Activated CD4-positive, alpha-beta T cell treated with anti-CD3 and anti-CD28 coated beads for 36 hours (primary cell): ENCODE measurements at regions not wholly inside any gene's neighbourhood (a gene's known extent, or its start where the extent isn't known, plus 50 kb on each side); places are given as distances from the start of the nearest gene placed in this dataset.
"Not testable (repeated sequence)": the region's sequence is repeated elsewhere in the genome, so short reads cannot be mapped to it uniquely, and the experiment has no call there.

Source experiments
- ATAC-seq: fragments of 200-7000 bp; cut with Tn5 transposase; one replicate; pipeline ENCODE4 v1.10.0; 2021; ENCODE audit warnings: mild to moderate bottlenecking, moderate library complexity
- CTCF ChIA-PET: fragments of 350-600 bp; sonication (Branson Sonifier 250); formaldehyde crosslinking; loops from one replicate; lab custom pipeline; 2021; ENCODE audit warnings: antibody characterized with exemption; lab: Charles Lee
- POLR2A ChIA-PET: fragments of 350-600 bp; sonication (Branson Sonifier 250); formaldehyde crosslinking; loops from one replicate; lab custom pipeline; 2021; ENCODE audit warnings: antibody characterized with exemption, inconsistent platforms; lab: Charles Lee
- DNase-seq: peaks from one replicate; pipeline ENCODE4 v3.0.0-alpha.2; 2020
- H3K27ac Mint-ChIP-seq: one replicate; pipeline ENCODE4 v1.8.0; 2021; ENCODE audit warnings: mixed read lengths
- H3K27me3 Mint-ChIP-seq: one replicate; pipeline ENCODE4 v1.8.0; 2021; ENCODE audit warnings: mixed read lengths
- H3K36me3 Mint-ChIP-seq: one replicate; pipeline ENCODE4 v1.8.0; 2021; ENCODE audit warnings: low read depth, mixed read lengths
- H3K4me1 Mint-ChIP-seq: one replicate; pipeline ENCODE4 v1.8.0; 2021; ENCODE audit warnings: mixed read lengths
- H3K4me3 Mint-ChIP-seq: one replicate; pipeline ENCODE4 v1.8.0; 2021; ENCODE audit warnings: mild to moderate bottlenecking, moderate library complexity, mixed read lengths
- H3K9me3 Mint-ChIP-seq: one replicate; pipeline ENCODE4 v1.8.0; 2021; ENCODE audit warnings: low read depth, mixed read lengths
- intact Hi-C, 2 experiments: fragments of 100-400 bp; cut with DNase I in 1 of 2; cut with micrococcal nuclease in 1 of 2; formaldehyde crosslinking; loops; one replicate each; pipeline versions ENCODE4 v1.14.2 to v1.15.1; 2022 to 2024; cut with DNase I, micrococcal nuclease

- H3K27ac Mint-ChIP-seq, H3K36me3 Mint-ChIP-seq, ATAC-seq, H3K27me3 Mint-ChIP-seq, intact Hi-C loops, H3K4me1 Mint-ChIP-seq, DNase-seq, CTCF ChIA-PET, H3K9me3 Mint-ChIP-seq, POLR2A ChIA-PET, H3K4me3 Mint-ChIP-seq: not testable (repeated sequence)
These were observed 914.0 kb upstream of the CRIM1 start for GRCh38 chr2:35441575-35441974.

GRCh38 chr2:35440308-35440707 is 915.3 kb upstream of the CRIM1 start:
- H3K36me3 Mint-ChIP-seq, H3K4me3 Mint-ChIP-seq, POLR2A ChIA-PET, H3K4me1 Mint-ChIP-seq, H3K27me3 Mint-ChIP-seq, H3K9me3 Mint-ChIP-seq, intact Hi-C loops, ATAC-seq, H3K27ac Mint-ChIP-seq, CTCF ChIA-PET, DNase-seq: not testable (repeated sequence)

GRCh38 chr2:35436893-35437292 is 918.7 kb upstream of the CRIM1 start:
- DNase-seq, POLR2A ChIA-PET, H3K27me3 Mint-ChIP-seq, H3K9me3 Mint-ChIP-seq, H3K27ac Mint-ChIP-seq, ATAC-seq, intact Hi-C loops, H3K36me3 Mint-ChIP-seq, H3K4me1 Mint-ChIP-seq, H3K4me3 Mint-ChIP-seq, CTCF ChIA-PET: not testable (repeated sequence)

GRCh38 chr2:35428548-35428947 is 927.0 kb upstream of the CRIM1 start:
- no peak overlapping the region for H3K4me3 Mint-ChIP-seq
- CTCF ChIA-PET: interaction anchor here (0.7 kb wide), 1 partner anchor 69 kb away, joined by 3 read pairs; no protein-coding TSS in a partner anchor
- intact Hi-C loops: loop anchor here (5.0 kb wide), 2 partner anchors 1331 to 1416 kb away; no protein-coding TSS in a partner anchor
- H3K4me1 Mint-ChIP-seq: no peaks in the 10 kb centered on the region
- H3K27ac Mint-ChIP-seq: no peak overlapping the region
- H3K36me3 Mint-ChIP-seq: no peaks in the 10 kb centered on the region
- peak; percentile 56 for DNase-seq
- H3K9me3 Mint-ChIP-seq: no peaks in the 10 kb centered on the region
- peak; percentile 39 for ATAC-seq
- POLR2A ChIA-PET: no interaction called here
- H3K27me3 Mint-ChIP-seq: no peaks in the 10 kb centered on the region

GRCh38 chr2:35421485-35421884 is 934.1 kb upstream of the CRIM1 start:
- CTCF ChIA-PET: interaction anchor here (0.6 to 1.0 kb wide), 4 partner anchors 11 to 1476 kb away, joined by 3 read pairs; no protein-coding TSS in a partner anchor
- no peaks in the 10 kb centered on the region for H3K9me3 Mint-ChIP-seq

GRCh38 chr2:35417293-35417692 is 938.3 kb upstream of the CRIM1 start:
- H3K4me3 Mint-ChIP-seq: no peak overlapping the region
- no peaks in the 10 kb centered on the region for H3K36me3 Mint-ChIP-seq
- ChIA-PET CTCF (no interaction called here), POLR2A (no interaction called here)
- H3K9me3 Mint-ChIP-seq: no peaks in the 10 kb centered on the region
- no peak overlapping the region for H3K27ac Mint-ChIP-seq
- DNase-seq (no peak), ATAC-seq (no peak)
- H3K27me3 Mint-ChIP-seq: peaks cover 2% of the 10 kb centered on the region
- intact Hi-C loops: no loop called here
- H3K4me1 Mint-ChIP-seq: no peaks in the 10 kb centered on the region

More at GRCh38 chr2:35421485-35421884, 934.1 kb upstream of the CRIM1 start:
- Mint-ChIP-seq H3K27me3 (no peaks in the 10 kb centered on the region), H3K4me1 (no peaks in the 10 kb centered on the region), H3K36me3 (no peaks in the 10 kb centered on the region), H3K4me3 (no peak overlapping the region), H3K27ac (no peak overlapping the region)
- POLR2A ChIA-PET: no interaction called here
- ATAC-seq: no peak
- no peak for DNase-seq
- intact Hi-C loops: no loop called here

GRCh38 chr2:35416391-35417140 is 939.0 kb upstream of the CRIM1 start:
- CTCF ChIA-PET: interaction anchor here (0.6 to 1.0 kb wide), 3 partner anchors 18 to 139 kb away, joined by 3 to 4 read pairs (median 3); no protein-coding TSS in a partner anchor
- intact Hi-C loops: no loop called here
- H3K36me3 Mint-ChIP-seq: no peaks in the 10 kb centered on the region
- no peak for ATAC-seq
- H3K4me1 Mint-ChIP-seq: no peaks in the 10 kb centered on the region
- H3K9me3 Mint-ChIP-seq: no peaks in the 10 kb centered on the region
- POLR2A ChIA-PET: no interaction called here
- H3K27me3 Mint-ChIP-seq: peaks cover 2% of the 10 kb centered on the region
- no peak overlapping the region for H3K4me3 Mint-ChIP-seq
- no peak overlapping the region for H3K27ac Mint-ChIP-seq
- DNase-seq: no peak

GRCh38 chr2:35415942-35416341 is 939.6 kb upstream of the CRIM1 start:
- no peak overlapping the region for H3K27ac Mint-ChIP-seq
- no peaks in the 10 kb centered on the region for H3K4me1 Mint-ChIP-seq
- POLR2A ChIA-PET: no interaction called here
- peaks cover 2% of the 10 kb centered on the region for H3K27me3 Mint-ChIP-seq
- ATAC-seq: no peak
- no peaks in the 10 kb centered on the region for H3K9me3 Mint-ChIP-seq
- CTCF ChIA-PET: interaction anchor here (1.0 kb wide), 1 partner anchor 19 kb away, joined by 4 read pairs; no protein-coding TSS in a partner anchor
- intact Hi-C loops: no loop called here
- no peak for DNase-seq
- no peak overlapping the region for H3K4me3 Mint-ChIP-seq
- no peaks in the 10 kb centered on the region for H3K36me3 Mint-ChIP-seq

- Mint-ChIP-seq H3K27ac (no peak overlapping the region), H3K4me3 (no peak overlapping the region), H3K9me3 (no peaks in the 10 kb centered on the region), H3K27me3 (peaks cover 2% of the 10 kb centered on the region), H3K36me3 (no peaks in the 10 kb centered on the region), H3K4me1 (no peaks in the 10 kb centered on the region)
- intact Hi-C loops: no loop called here
- ChIA-PET CTCF (interaction anchor here (0.6 to 1.0 kb wide), 2 partner anchors 20 to 1417 kb away, joined by 3 to 4 read pairs; no protein-coding TSS in a partner anchor), POLR2A (no interaction called here)
- no peak for ATAC-seq
- DNase-seq: no peak
These were observed 940.3 kb upstream of the CRIM1 start for GRCh38 chr2:35415282-35415681.

GRCh38 chr2:35410431-35411061 is 945.0 kb upstream of the CRIM1 start:
- no peaks in the 10 kb centered on the region for H3K36me3 Mint-ChIP-seq
- intact Hi-C loops: loop anchor here (1.0 to 5.0 kb wide), 4 partner anchors 1314 to 1738 kb away; no protein-coding TSS in a partner anchor
- H3K9me3 Mint-ChIP-seq: no peaks in the 10 kb centered on the region
- DNase-seq (peak; percentile 70), ATAC-seq (no peak)
- CTCF ChIA-PET: interaction anchor here (0.6 to 1.8 kb wide), 12 partner anchors 9 to 1315 kb away, joined by 3 to 9 read pairs (median 3); no protein-coding TSS in a partner anchor
- no peak overlapping the region for H3K27ac Mint-ChIP-seq
- POLR2A ChIA-PET: no interaction called here
- peaks cover 2% of the 10 kb centered on the region for H3K27me3 Mint-ChIP-seq
- no peaks in the 10 kb centered on the region for H3K4me1 Mint-ChIP-seq
- H3K4me3 Mint-ChIP-seq: no peak overlapping the region

- Mint-ChIP-seq H3K4me3 (no peak overlapping the region), H3K9me3 (no peaks in the 10 kb centered on the region), H3K27me3 (no peaks in the 10 kb centered on the region), H3K4me1 (no peaks in the 10 kb centered on the region), H3K36me3 (no peaks in the 10 kb centered on the region), H3K27ac (no peak overlapping the region)
- CTCF ChIA-PET: interaction anchor here (0.6 to 1.3 kb wide), 6 partner anchors 8 to 425 kb away, joined by 3 to 6 read pairs (median 4); no protein-coding TSS in a partner anchor
- intact Hi-C loops: loop anchor here (1.0 to 5.0 kb wide), 5 partner anchors 242 to 1737 kb away; no protein-coding TSS in a partner anchor
- no peak for ATAC-seq
- POLR2A ChIA-PET: no interaction called here
- no peak for DNase-seq
These were observed 945.8 kb upstream of the CRIM1 start for GRCh38 chr2:35409762-35410161.
